ENCODE measurements at regions not wholly inside any gene's neighbourhood (a gene's known extent, or its start where the extent isn't known, plus 50 kb on each side); places are given as distances from the start of the nearest gene placed in this dataset.

GRCh38 chr17:70338946-70339354 is 169.6 kb downstream of the KCNJ2 start:
- FAIRE-seq (no peak), DNase-seq (no peak)
- intact Hi-C loops (cut with DNase I), result no loop called here
- no peaks in the 10 kb centered on the region for H3K4me1 ChIP-seq (ENCODE audit: control insufficient read depth in 2 of 3, insufficient read depth in 2 of 3, low read depth in 1 of 3, low read length in 3 of 3)
- H3K27me3 ChIP-seq (ENCODE audit: control insufficient read depth, insufficient read depth, low read length), result no peaks in the 10 kb centered on the region
- no peaks in the 10 kb centered on the region for H3K9me3 ChIP-seq (ENCODE audit: control insufficient read depth in 2 of 3, insufficient read depth in 1 of 3, low read length in 3 of 3)
- H3K9ac ChIP-seq (ENCODE audit: low read length in 3 of 3), result no peak overlapping the region
- TF ChIP-seq CTCF (IDR thresholded peaks at IDR 0.05; ENCODE audit: borderline replicate concordance, extremely low read depth, insufficient read depth), result no peak
- no peak overlapping the region for H3K4me3 ChIP-seq (ENCODE audit: low read length in 3 of 3)
- no peaks in the 10 kb centered on the region for H3K36me3 ChIP-seq (ENCODE audit: control insufficient read depth in 2 of 3, insufficient read depth in 3 of 3, low read length in 3 of 3)
- no peak overlapping the region for H3K27ac ChIP-seq (ENCODE audit: low read depth in 2 of 2, low read length in 2 of 2)

GRCh38 chr17:70343114-70343513 is 173.8 kb downstream of the KCNJ2 start:
- H3K36me3 ChIP-seq (ENCODE audit: control insufficient read depth in 2 of 3, insufficient read depth in 3 of 3, low read length in 3 of 3), result no peaks in the 10 kb centered on the region
- H3K4me1 ChIP-seq (ENCODE audit: control insufficient read depth in 2 of 3, insufficient read depth in 2 of 3, low read depth in 1 of 3, low read length in 3 of 3), result no peaks in the 10 kb centered on the region
- no peaks in the 10 kb centered on the region for H3K9me3 ChIP-seq (ENCODE audit: control insufficient read depth in 2 of 3, insufficient read depth in 1 of 3, low read length in 3 of 3)
- no peak for TF ChIP-seq CTCF (IDR thresholded peaks at IDR 0.05; ENCODE audit: borderline replicate concordance, extremely low read depth, insufficient read depth)
- no peaks in the 10 kb centered on the region for H3K27me3 ChIP-seq (ENCODE audit: control insufficient read depth, insufficient read depth, low read length)
- FAIRE-seq (no peak), DNase-seq (no peak)
- no peak overlapping the region for H3K9ac ChIP-seq (ENCODE audit: low read length in 3 of 3)
- no peak overlapping the region for H3K4me3 ChIP-seq (ENCODE audit: low read length in 3 of 3)
- intact Hi-C loops (cut with DNase I), result no loop called here
- no peak overlapping the region for H3K27ac ChIP-seq (ENCODE audit: low read depth in 2 of 2, low read length in 2 of 2)

GRCh38 chr17:70344386-70345060 is 175.2 kb downstream of the KCNJ2 start:
- no peak for TF ChIP-seq CTCF (IDR thresholded peaks at IDR 0.05; ENCODE audit: borderline replicate concordance, extremely low read depth, insufficient read depth)
- Histone ChIP-seq H3K4me3 (ENCODE audit: low read length in 3 of 3) (peak overlapping the region in 1 of 3 donors; percentile 19), H3K9ac (ENCODE audit: low read length in 3 of 3) (no peak overlapping the region), H3K27ac (ENCODE audit: low read depth in 2 of 2, low read length in 2 of 2) (no peak overlapping the region), H3K9me3 (ENCODE audit: control insufficient read depth in 2 of 3, insufficient read depth in 1 of 3, low read length in 3 of 3) (no peaks in the 10 kb centered on the region), H3K36me3 (ENCODE audit: control insufficient read depth in 2 of 3, insufficient read depth in 3 of 3, low read length in 3 of 3) (no peaks in the 10 kb centered on the region), H3K27me3 (ENCODE audit: control insufficient read depth, insufficient read depth, low read length) (no peaks in the 10 kb centered on the region), H3K4me1 (ENCODE audit: control insufficient read depth in 2 of 3, insufficient read depth in 2 of 3, low read depth in 1 of 3, low read length in 3 of 3) (no peaks in the 10 kb centered on the region)
- peak in 1 of 5 donors; percentile 10 for DNase-seq
- intact Hi-C loops (cut with DNase I), result no loop called here
- no peak for FAIRE-seq

- FAIRE-seq, result no peak
- TF ChIP-seq CTCF (IDR thresholded peaks at IDR 0.05; ENCODE audit: borderline replicate concordance, extremely low read depth, insufficient read depth), result no peak
- Histone ChIP-seq H3K4me3 (ENCODE audit: low read length in 3 of 3) (no peak overlapping the region), H3K9me3 (ENCODE audit: control insufficient read depth in 2 of 3, insufficient read depth in 1 of 3, low read length in 3 of 3) (no peaks in the 10 kb centered on the region), H3K9ac (ENCODE audit: low read length in 3 of 3) (no peak overlapping the region), H3K4me1 (ENCODE audit: control insufficient read depth in 2 of 3, insufficient read depth in 2 of 3, low read depth in 1 of 3, low read length in 3 of 3) (no peaks in the 10 kb centered on the region), H3K36me3 (ENCODE audit: control insufficient read depth in 2 of 3, insufficient read depth in 3 of 3, low read length in 3 of 3) (no peaks in the 10 kb centered on the region), H3K27me3 (ENCODE audit: control insufficient read depth, insufficient read depth, low read length) (no peaks in the 10 kb centered on the region), H3K27ac (ENCODE audit: low read depth in 2 of 2, low read length in 2 of 2) (no peak overlapping the region)
- intact Hi-C loops (cut with DNase I), result no loop called here
- DNase-seq, result no peak
Observed at GRCh38 chr17:70345061-70345460, 175.7 kb downstream of the KCNJ2 start.

Measured in kidney (tissue), 13 donors.